ENCODE measurements at regions not wholly inside any gene's neighbourhood (a gene's known extent, or its start where the extent isn't known, plus 50 kb on each side); places are given as distances from the start of the nearest gene placed in this dataset.

- TF ChIP-seq ZNF709 (CRISPR knock-in tag; IDR thresholded peaks at IDR 0.05) (no peak), TCF12 (IDR thresholded peaks at IDR 0.05) (no peak), TCF12 (CRISPR knock-in tag; IDR thresholded peaks at IDR 0.05) (no peak), ZNF562 (CRISPR knock-in tag; IDR thresholded peaks at IDR 0.05; ENCODE audit: borderline replicate concordance) (no peak), KAT2B (IDR thresholded peaks at IDR 0.05; ENCODE audit: borderline replicate concordance, low read depth, low read length) (no peak)
Measured at GRCh38 chr16:82518811-82519210, 108.0 kb upstream of the CDH13 start (continued).

- no TSS peak for BruUV-seq (replicated peaks)
- in situ Hi-C loops (cut with HindIII; ENCODE audit: extremely low pct_ligation_motif_present, low pct_unique_long_range_greater_than_20kb) = no loop called here
- H3K79me2 ChIP-seq (ENCODE audit: insufficient read depth, low read length) = no peaks in the 10 kb centered on the region
- no peaks in the 10 kb centered on the region for H3K9me3 ChIP-seq (ENCODE audit: low read length)
- POLR2A ChIA-PET = no interaction called here
- no peak overlapping the region for H3K4me3 ChIP-seq (replicated peaks in 1 of 3; ENCODE audit: insufficient read depth in 1 of 3, low read depth in 2 of 3, low read length in 3 of 3)
- peaks cover 0 to 8% of the 10 kb centered on the region in 2 experiments; a peak in 2 of 5 replicates for H3K27me3 ChIP-seq (ENCODE audit: control insufficient read depth in 1 of 2, insufficient read depth in 2 of 2, low read length in 2 of 2)
- no peak overlapping the region for H3K9ac ChIP-seq (ENCODE audit: insufficient read depth, low read depth, low read length)
- H3K36me3 ChIP-seq (replicated peaks in 1 of 2; ENCODE audit: control insufficient read depth in 1 of 2, insufficient read depth in 2 of 2, low read length in 2 of 2) = no peaks in the 10 kb centered on the region
- H3K27ac ChIP-seq (ENCODE audit: extremely low read length, insufficient read depth, low read length) = no peak overlapping the region
- peak; percentile 66 for TF ChIP-seq ATF7 (IDR thresholded peaks at IDR 0.05)
- TF ChIP-seq ATF7 (CRISPR knock-in tag; IDR thresholded peaks at IDR 0.05) = no peak
- no peak for TF ChIP-seq ZNF883 (CRISPR knock-in tag; IDR thresholded peaks at IDR 0.05; ENCODE audit: not compliant biosample characterization)
- peak; percentile 42; the same call in 1 of the 2 replicates for TF ChIP-seq CEBPB (IDR thresholded peaks at IDR 0.05; ENCODE audit: borderline replicate concordance, low read depth, low read length)
- no peak overlapping the region for H3K4me2 ChIP-seq (ENCODE audit: low read depth, low read length)
- ATAC-seq = no peak
- no peak for FAIRE-seq
- CTCF ChIA-PET (ENCODE audit: low intra/inter-chr PET ratio, low total read pairs) = no interaction called here
- DNase-seq (ENCODE audit: low spot score) = no peak
- H3K4me1 ChIP-seq (ENCODE audit: insufficient read depth, low read length) = no peaks in the 10 kb centered on the region
- 17% methylated on average over 4 of the region's 4 CpGs for WGBS (ENCODE audit: low lambda C conversion rate)
- no peak overlapping the region for H2AFZ ChIP-seq (ENCODE audit: low read length)
- H4K20me1 ChIP-seq (ENCODE audit: insufficient read depth, low read length) = no peaks in the 10 kb centered on the region
- intact Hi-C loops (cut with micrococcal nuclease; ENCODE audit: unreplicated experiment) = no loop called here
Measured at GRCh38 chr16:82514262-82514661, 112.5 kb upstream of the CDH13 start.

- no peak overlapping the region for H3K9ac ChIP-seq (ENCODE audit: insufficient read depth, low read depth, low read length)
- TF ChIP-seq BRCA1 (CRISPR knock-in tag; IDR thresholded peaks at IDR 0.05) (no peak), ZNF512 (CRISPR knock-in tag; IDR thresholded peaks at IDR 0.05) (no peak), SAP130 (CRISPR knock-in tag; IDR thresholded peaks at IDR 0.05; ENCODE audit: low read depth) (no peak), KLF12 (CRISPR knock-in tag; IDR thresholded peaks at IDR 0.05; ENCODE audit: borderline replicate concordance) (no peak), ASH2L (IDR thresholded peaks at IDR 0.05; ENCODE audit: insufficient read length, low read depth, low read length) (no peak), ZNF567 (CRISPR knock-in tag; IDR thresholded peaks at IDR 0.05; ENCODE audit: borderline replicate concordance) (no peak), ZNF496 (CRISPR knock-in tag; IDR thresholded peaks at IDR 0.05; ENCODE audit: insufficient replicate concordance) (no peak)
- no peak for DNase-seq (ENCODE audit: low spot score)
- H2AFZ ChIP-seq (ENCODE audit: low read length) = no peak overlapping the region
- ChIA-PET CTCF (ENCODE audit: low intra/inter-chr PET ratio, low total read pairs) (no interaction called here), POLR2A (no interaction called here)
- FAIRE-seq = no peak
- ATAC-seq = no peak
- no peaks in the 10 kb centered on the region for H3K36me3 ChIP-seq (replicated peaks in 1 of 2; ENCODE audit: control insufficient read depth in 1 of 2, insufficient read depth in 2 of 2, low read length in 2 of 2)
- no peak overlapping the region for H3K4me2 ChIP-seq (ENCODE audit: low read depth, low read length)
- no peaks in the 10 kb centered on the region for H4K20me1 ChIP-seq (ENCODE audit: insufficient read depth, low read length)
- no peak overlapping the region for H3K4me3 ChIP-seq (replicated peaks in 1 of 3; ENCODE audit: insufficient read depth in 1 of 3, low read depth in 2 of 3, low read length in 3 of 3)
- no TSS peak for BruUV-seq (replicated peaks)
- WGBS (ENCODE audit: low lambda C conversion rate) = 2% methylated on average over 2 of the region's 2 CpGs
- no peaks in the 10 kb centered on the region for H3K27me3 ChIP-seq (ENCODE audit: control insufficient read depth in 1 of 2, insufficient read depth in 2 of 2, low read length in 2 of 2)
- no peaks in the 10 kb centered on the region for H3K4me1 ChIP-seq (ENCODE audit: insufficient read depth, low read length)
- peaks cover 5% of the 10 kb centered on the region; the same call in 1 of the 2 replicates for H3K9me3 ChIP-seq (ENCODE audit: low read length)
- H3K27ac ChIP-seq (ENCODE audit: extremely low read length, insufficient read depth, low read length) = no peak overlapping the region
- in situ Hi-C loops (cut with HindIII; ENCODE audit: extremely low pct_ligation_motif_present, low pct_unique_long_range_greater_than_20kb) = no loop called here
- no peaks in the 10 kb centered on the region for H3K79me2 ChIP-seq (ENCODE audit: insufficient read depth, low read length)
- intact Hi-C loops (cut with micrococcal nuclease; ENCODE audit: unreplicated experiment) = no loop called here
Measured at GRCh38 chr16:82510789-82511305, 115.9 kb upstream of the CDH13 start.
